HL-60 (cell line): ENCODE measurements at regions not wholly inside any gene's neighbourhood (a gene's known extent, or its start where the extent isn't known, plus 50 kb on each side); places are given as distances from the start of the nearest gene placed in this dataset.
"Not testable (repeated sequence)": the region's sequence is repeated elsewhere in the genome, so short reads cannot be mapped to it uniquely, and the experiment has no call there.

Experiments used
- DNase-seq, 2 experiments: peaks; one replicate each; pipeline ENCODE4 v3.0.0-alpha.2; 2010 to 2020; ENCODE audit warnings: low read depth in 1 of 2, low spot score in 1 of 2
- H3K27ac ChIP-seq: fragments of 250-450 bp; sonication (Bioruptor Pico); replicated peaks from 2 replicates; pipeline ENCODE4 v1.5.1; 2020; ENCODE audit warnings: mild to moderate bottlenecking, moderate library complexity
- H3K27me3 ChIP-seq: fragments of 250-450 bp; sonication (Bioruptor Pico); 2 replicates; pipeline ENCODE4 v1.5.1; 2021; ENCODE audit warnings: mild to moderate bottlenecking, moderate library complexity; ENCODE audit not compliant: insufficient read depth, poor library complexity, severe bottlenecking
- H3K4me3 ChIP-seq: replicated peaks from 2 replicates; pipeline ENCODE4 v1.5.1; 2011; ENCODE audit warnings: mild to moderate bottlenecking, control low read depth, low read length; ENCODE audit not compliant: insufficient read depth
- CTCF ChIP-seq: IDR thresholded peaks from one replicate; pipeline ENCODE4 v1.5.1; 2011; ENCODE audit warnings: low read length, control low read depth, inconsistent platforms; ENCODE audit not compliant: insufficient read depth
- GABPA ChIP-seq: IDR thresholded peaks from 2 replicates; pipeline ENCODE4 v1.6.1; 2012; ENCODE audit warnings: low read depth
- POLR2AphosphoS5 ChIP-seq: IDR thresholded peaks from 2 replicates; pipeline ENCODE4 v1.6.1; 2012; ENCODE audit warnings: low read depth
- REST ChIP-seq: IDR thresholded peaks from 2 replicates; pipeline ENCODE4 v1.6.1; 2012; ENCODE audit warnings: low read depth; ENCODE audit not compliant: insufficient replicate concordance
- SPI1 ChIP-seq: IDR thresholded peaks from 2 replicates; pipeline ENCODE4 v1.6.1; 2012; ENCODE audit warnings: low read depth, mild to moderate bottlenecking, borderline replicate concordance

- H3K4me3 ChIP-seq: no peak overlapping the region
- H3K27ac ChIP-seq: no peak overlapping the region
- no peak for TF ChIP-seq POLR2AphosphoS5
- TF ChIP-seq REST: no peak
- no peak for TF ChIP-seq SPI1
- TF ChIP-seq CTCF: no peak
- TF ChIP-seq GABPA: no peak
- DNase-seq: no peak
- no peaks in the 10 kb centered on the region for H3K27me3 ChIP-seq
Measured at GRCh38 chr15:66886686-66887273, 178.6 kb upstream of the SMAD3 start.

- DNase-seq, H3K27ac ChIP-seq, H3K27me3 ChIP-seq, H3K4me3 ChIP-seq: not testable (repeated sequence)
Measured at GRCh38 chr15:66889298-66889697, 176.1 kb upstream of the SMAD3 start.

GRCh38 chr15:66891776-66892175 lies 173.6 kb upstream of the SMAD3 start:
- H3K4me3 ChIP-seq: no peak overlapping the region
- no peak for DNase-seq
- H3K27ac ChIP-seq: no peak overlapping the region
- TF ChIP-seq GABPA (no peak), POLR2AphosphoS5 (no peak), CTCF (no peak), REST (no peak), SPI1 (no peak)
- no peaks in the 10 kb centered on the region for H3K27me3 ChIP-seq

- H3K4me3 ChIP-seq: no peak overlapping the region
- no peak for DNase-seq
- TF ChIP-seq SPI1: no peak
- TF ChIP-seq GABPA: no peak
- no peak for TF ChIP-seq REST
- no peak for TF ChIP-seq POLR2AphosphoS5
- no peak for TF ChIP-seq CTCF
- no peaks in the 10 kb centered on the region for H3K27me3 ChIP-seq
- H3K27ac ChIP-seq: no peak overlapping the region
Measured at GRCh38 chr15:66893294-66893693, 172.1 kb upstream of the SMAD3 start.
